HG03432 (cell line): ENCODE measurements at regions not wholly inside any gene's neighbourhood (a gene's known extent, or its start where the extent isn't known, plus 50 kb on each side); places are given as distances from the start of the nearest gene placed in this dataset.
"Not testable (repeated sequence)": the region's sequence is repeated elsewhere in the genome, so short reads cannot be mapped to it uniquely, and the experiment has no call there.

Experiments
- ATAC-seq: cut with Tn5 transposase; IDR thresholded peaks from one replicate; pipeline ENCODE4 v1.9.1; 2021; ENCODE audit warnings: mild to moderate bottlenecking, moderate library complexity; ENCODE audit not compliant: unreplicated experiment

DNA sequence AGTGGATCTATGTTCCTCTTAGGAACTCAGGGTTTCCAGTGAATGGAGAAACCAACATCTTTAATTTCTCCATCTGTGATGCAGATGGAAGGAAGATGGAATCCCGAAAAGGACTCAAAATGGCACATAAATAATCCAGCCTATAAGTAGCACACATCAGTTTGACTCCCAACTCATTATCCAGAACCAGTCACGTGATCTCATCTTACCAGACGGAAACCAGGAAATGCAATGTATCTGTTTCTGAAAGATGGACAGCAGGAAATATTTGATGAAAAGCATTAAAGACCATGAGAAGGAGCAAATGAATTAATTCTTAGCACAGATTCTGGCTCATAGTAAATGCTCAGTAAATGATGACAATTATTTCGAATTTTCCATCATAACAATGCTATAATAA is 443.1 kb upstream of the FMR1 start:
- no peak for ATAC-seq

DNA sequence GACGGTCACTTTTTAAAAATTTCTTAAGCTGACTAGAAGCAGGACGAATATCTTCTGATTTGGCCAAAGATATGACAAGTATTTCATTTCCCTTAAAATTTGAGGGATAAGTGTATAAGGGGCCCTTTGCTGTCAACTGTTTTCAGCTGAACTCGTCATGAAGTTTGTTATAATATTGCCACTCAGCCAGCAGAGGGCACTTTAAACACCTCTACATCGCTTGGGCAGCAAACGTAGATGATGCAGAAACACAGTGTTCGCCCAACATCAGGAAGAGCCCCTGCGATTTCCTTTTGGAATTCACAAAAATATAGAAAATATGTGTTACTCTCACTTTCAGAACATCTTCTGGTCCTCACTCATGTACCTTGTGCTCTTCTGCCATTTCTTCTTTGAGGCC is 435.7 kb upstream of the FMR1 start:
- ATAC-seq: no peak

- no peak for ATAC-seq
These were observed 432.8 kb upstream of the FMR1 start for GRCh38 chrX:147478899-147479298.

GRCh38 chrX:147485207-147485606 is 426.5 kb upstream of the FMR1 start:
- ATAC-seq: no peak

- no peak for ATAC-seq
These were observed 417.4 kb upstream of the FMR1 start for GRCh38 chrX:147494365-147494764.

- ATAC-seq: no peak
These were observed 412.9 kb upstream of the FMR1 start for GRCh38 chrX:147498796-147499195.

- ATAC-seq: no peak
These were observed 388.7 kb upstream of the FMR1 start for GRCh38 chrX:147522981-147523380.

DNA sequence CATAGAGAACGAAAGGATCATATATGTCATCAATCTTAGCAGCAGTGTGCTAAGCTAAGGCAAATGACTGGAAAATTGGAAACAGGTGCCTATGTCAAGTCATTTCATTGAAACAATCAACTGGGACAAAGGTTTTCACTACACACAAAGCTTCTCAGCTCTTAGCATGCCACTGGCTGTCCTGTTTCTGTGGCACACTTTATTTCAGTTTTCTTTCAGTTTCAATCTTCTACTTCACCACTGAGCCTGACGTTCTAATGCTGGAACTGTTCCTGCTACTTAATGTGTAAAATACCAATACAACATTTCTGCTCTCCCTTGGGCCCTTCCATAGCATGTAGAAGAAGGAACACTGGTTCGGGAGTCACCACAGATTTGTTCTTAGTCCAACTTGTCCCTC is 378.3 kb upstream of the FMR1 start:
- no peak for ATAC-seq

DNA sequence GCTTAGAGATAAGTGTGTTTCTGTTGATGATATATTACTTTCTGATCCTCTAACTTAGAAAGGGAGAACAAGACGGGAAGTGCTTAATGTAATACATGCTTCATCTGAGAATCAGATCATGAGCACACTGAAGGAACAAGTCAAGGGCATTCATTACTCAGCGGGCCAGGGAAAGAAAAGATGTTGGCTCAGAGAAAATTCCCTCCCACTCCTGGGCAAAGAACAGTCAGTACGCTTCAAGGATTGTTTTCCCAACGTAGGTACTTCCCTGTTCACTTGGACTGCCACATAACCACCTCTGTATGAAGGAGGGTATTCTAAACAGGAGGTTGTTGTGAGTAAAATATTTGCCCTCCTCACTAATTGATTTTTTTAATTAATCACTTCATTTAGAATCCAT is 374.5 kb upstream of the FMR1 start:
- no peak for ATAC-seq

GRCh38 chrX:147548023-147548422 is 363.7 kb upstream of the FMR1 start:
- not testable (repeated sequence) for ATAC-seq

- ATAC-seq: no peak
These were observed 361.5 kb upstream of the FMR1 start for GRCh38 chrX:147550217-147550616.

GRCh38 chrX:147559191-147559590 is 352.5 kb upstream of the FMR1 start:
- ATAC-seq: no peak

DNA sequence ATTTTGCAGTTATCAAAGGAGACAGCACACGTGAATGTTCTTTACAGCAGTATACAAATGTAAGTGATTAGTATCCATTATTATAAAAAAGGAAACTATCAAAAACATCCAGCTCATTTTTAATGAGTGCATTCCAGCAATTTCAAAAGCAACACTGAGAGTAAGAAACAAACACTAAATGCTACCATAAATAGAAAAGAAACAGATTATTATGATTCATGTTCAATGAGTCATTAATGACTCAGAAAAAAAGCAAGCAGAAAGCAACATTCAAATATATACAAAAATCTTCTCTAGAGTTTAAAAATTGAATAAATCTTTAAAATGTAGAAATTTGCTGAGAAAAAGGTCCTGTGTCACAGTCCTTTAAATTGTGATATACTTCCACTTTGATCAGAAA is 346.5 kb upstream of the FMR1 start:
- no peak for ATAC-seq

DNA sequence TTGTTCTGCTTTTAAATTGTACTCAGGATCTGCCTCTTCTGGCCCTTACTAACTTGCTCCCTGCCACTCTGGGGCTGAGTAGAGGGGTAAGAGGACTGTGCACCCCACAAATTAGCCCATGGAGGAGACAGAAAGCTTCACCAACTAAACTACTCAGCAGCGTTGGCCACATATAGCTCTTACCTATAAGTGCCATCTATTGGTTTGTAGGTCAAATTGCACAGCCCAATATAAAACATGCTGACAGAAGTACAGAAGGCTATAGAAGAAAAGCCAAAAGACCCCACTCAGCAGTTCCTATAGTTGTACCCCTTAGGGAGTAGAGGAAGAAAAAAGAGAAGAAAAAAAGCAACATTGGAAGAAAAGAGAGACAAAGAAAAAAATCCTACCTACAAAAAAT is 341.2 kb upstream of the FMR1 start:
- no peak for ATAC-seq

- no peak for ATAC-seq
These were observed 338.5 kb upstream of the FMR1 start for GRCh38 chrX:147573266-147573665.

DNA sequence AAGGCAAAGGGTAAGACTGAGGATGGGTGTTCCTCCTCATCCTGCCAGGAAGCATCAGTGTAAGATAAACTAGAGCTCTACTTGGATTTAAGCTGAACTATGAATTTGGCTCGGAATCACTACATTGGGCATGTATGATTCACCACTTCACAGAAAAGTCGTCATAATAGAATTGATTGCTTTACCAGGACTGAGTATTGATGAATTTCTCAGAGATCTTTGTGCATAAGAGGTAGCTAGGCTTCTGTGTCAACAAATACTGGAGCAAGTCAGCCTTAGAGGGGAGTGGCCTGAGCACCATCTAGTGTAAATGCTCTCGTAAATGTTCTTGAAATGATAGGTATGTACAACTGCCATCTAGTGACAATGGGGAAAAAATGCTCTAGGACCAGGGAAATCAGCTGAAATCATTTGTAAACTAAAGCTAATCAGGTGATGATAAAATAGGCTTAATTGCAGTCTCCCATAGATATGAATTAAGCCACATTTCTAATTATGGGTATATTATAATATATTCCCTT is 309.5 kb upstream of the FMR1 start:
- ATAC-seq: no peak

GRCh38 chrX:147626605-147627004 is 285.1 kb upstream of the FMR1 start:
- ATAC-seq: no peak

- ATAC-seq: no peak
These were observed 276.5 kb upstream of the FMR1 start for GRCh38 chrX:147635186-147635585.

GRCh38 chrX:147637190-147637589 is 274.5 kb upstream of the FMR1 start:
- no peak for ATAC-seq

DNA sequence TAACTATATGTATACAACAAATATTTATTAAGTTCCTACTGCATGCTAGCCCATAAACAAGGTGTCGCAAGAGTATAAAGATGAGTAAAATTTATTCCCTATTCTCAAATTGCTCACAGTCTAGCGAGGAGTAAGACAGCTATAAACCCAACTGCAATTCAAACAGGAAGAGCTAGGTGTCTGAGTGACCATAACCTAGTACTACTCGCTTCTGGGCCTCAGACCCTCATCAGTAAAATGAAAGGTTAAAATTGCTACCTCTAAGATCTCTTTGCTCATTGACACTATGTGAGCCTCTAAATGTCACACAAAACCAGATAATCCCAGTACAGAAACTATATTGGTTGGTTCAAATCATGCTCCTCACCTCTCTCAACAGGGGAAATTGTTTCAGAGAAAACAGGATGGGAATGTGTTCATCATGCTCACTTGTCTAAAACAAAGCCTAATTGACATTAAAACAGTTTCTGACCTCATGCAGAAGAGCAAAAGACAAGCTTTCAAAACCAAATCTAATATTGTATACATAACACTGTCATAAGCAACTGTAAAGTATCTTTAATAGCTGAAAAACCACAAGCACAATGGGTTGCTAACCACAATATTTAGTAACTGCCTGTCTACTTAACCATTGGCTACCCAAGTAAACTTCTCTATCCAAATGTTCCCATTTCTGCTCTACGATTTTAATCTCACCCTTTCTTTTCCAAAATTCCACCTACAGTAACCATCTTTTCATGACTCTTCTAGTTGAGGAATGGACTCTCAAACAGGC is 264.6 kb upstream of the FMR1 start:
- ATAC-seq: no peak

GRCh38 chrX:147675819-147676218 is 235.9 kb upstream of the FMR1 start:
- ATAC-seq: no peak

DNA sequence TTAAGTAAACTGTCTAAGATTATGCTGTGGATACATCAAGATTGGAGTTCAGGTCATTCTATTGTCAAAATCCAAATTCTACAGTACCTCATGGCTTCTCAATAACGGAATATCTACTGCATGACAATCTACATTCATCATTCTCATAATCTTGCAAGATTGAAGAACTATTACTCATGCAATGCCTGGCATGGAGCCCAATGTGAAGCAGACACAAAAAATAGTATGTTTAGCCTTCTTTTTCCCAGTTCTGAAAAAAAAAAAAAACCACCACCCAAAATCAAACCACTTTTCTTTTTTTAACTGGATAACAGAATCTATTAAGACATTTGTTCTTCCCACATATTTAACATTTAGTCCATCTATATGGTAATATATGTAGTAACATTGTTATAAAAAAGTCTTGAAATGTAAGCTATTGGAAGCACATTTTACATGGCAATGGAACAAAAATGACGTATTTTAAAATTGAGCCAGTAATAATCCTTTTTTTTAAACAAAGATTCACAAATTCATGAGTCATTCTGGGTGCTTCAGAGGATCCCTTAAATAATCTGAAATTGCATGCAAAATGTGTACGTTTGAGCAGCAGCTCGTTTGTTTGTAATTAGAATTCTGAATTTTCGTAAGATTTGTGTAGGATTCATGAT is 232.2 kb upstream of the FMR1 start:
- ATAC-seq: no peak
